ENCODE measurements at regions not wholly inside any gene's neighbourhood (a gene's known extent, or its start where the extent isn't known, plus 50 kb on each side); places are given as distances from the start of the nearest gene placed in this dataset.

- DNase-seq (ENCODE audit: low spot score) (no peak), FAIRE-seq (no peak), ATAC-seq (no peak)
- no peaks in the 10 kb centered on the region for H3K79me2 ChIP-seq (ENCODE audit: insufficient read depth, low read length)
- H3K9ac ChIP-seq (ENCODE audit: insufficient read depth, low read depth, low read length) = no peak overlapping the region
- no peaks in the 10 kb centered on the region for H3K4me1 ChIP-seq (ENCODE audit: insufficient read depth, low read length)
- no peaks in the 10 kb centered on the region for H3K36me3 ChIP-seq (replicated peaks in 1 of 2; ENCODE audit: control insufficient read depth in 1 of 2, insufficient read depth in 2 of 2, low read length in 2 of 2)
- no peaks in the 10 kb centered on the region for H4K20me1 ChIP-seq (ENCODE audit: insufficient read depth, low read length)
- no peak overlapping the region for H3K4me2 ChIP-seq (ENCODE audit: low read depth, low read length)
- POLR2A ChIA-PET = no interaction called here
- no peak overlapping the region for H2AFZ ChIP-seq (ENCODE audit: low read length)
- H3K4me3 ChIP-seq (replicated peaks in 1 of 3; ENCODE audit: insufficient read depth in 1 of 3, low read depth in 2 of 3, low read length in 3 of 3) = no peak overlapping the region
- H3K9me3 ChIP-seq (ENCODE audit: low read length) = no peaks in the 10 kb centered on the region
- H3K27me3 ChIP-seq (ENCODE audit: control insufficient read depth in 1 of 2, insufficient read depth in 2 of 2, low read length in 2 of 2) = no peaks in the 10 kb centered on the region
- no peak overlapping the region for H3K27ac ChIP-seq (ENCODE audit: extremely low read length, insufficient read depth, low read length)
- CTCF ChIA-PET (ENCODE audit: low intra/inter-chr PET ratio, low total read pairs) = no interaction called here
- intact Hi-C loops (cut with micrococcal nuclease; ENCODE audit: unreplicated experiment) (no loop called here), in situ Hi-C loops (cut with HindIII; ENCODE audit: extremely low pct_ligation_motif_present, low pct_unique_long_range_greater_than_20kb) (no loop called here)
- TF ChIP-seq, protein P1, sequence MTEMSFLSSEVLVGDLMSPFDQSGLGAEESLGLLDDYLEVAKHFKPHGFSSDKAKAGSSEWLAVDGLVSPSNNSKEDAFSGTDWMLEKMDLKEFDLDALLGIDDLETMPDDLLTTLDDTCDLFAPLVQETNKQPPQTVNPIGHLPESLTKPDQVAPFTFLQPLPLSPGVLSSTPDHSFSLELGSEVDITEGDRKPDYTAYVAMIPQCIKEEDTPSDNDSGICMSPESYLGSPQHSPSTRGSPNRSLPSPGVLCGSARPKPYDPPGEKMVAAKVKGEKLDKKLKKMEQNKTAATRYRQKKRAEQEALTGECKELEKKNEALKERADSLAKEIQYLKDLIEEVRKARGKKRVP (CRISPR knock-in tag; IDR thresholded peaks at IDR 0.05) = no peak
- TF ChIP-seq HMG20B (CRISPR knock-in tag; conservative IDR thresholded peaks at IDR 0.05) (no peak), HOXA5 (CRISPR knock-in tag; IDR thresholded peaks at IDR 0.05) (no peak), GATAD2A (CRISPR knock-in tag; IDR thresholded peaks at IDR 0.05) (no peak), SMARCE1 (IDR thresholded peaks at IDR 0.05; ENCODE audit: borderline replicate concordance) (no peak), ZBTB7A (CRISPR knock-in tag; IDR thresholded peaks at IDR 0.05) (no peak), ZBTB26 (CRISPR knock-in tag; IDR thresholded peaks at IDR 0.05; ENCODE audit: borderline replicate concordance) (no peak), YY1 (IDR thresholded peaks at IDR 0.05; ENCODE audit: insufficient read depth, insufficient replicate concordance, low read depth, low read length) (no peak), ZNF614 (CRISPR knock-in tag; IDR thresholded peaks at IDR 0.05; ENCODE audit: borderline replicate concordance) (no peak), TEAD3 (CRISPR knock-in tag; optimal IDR thresholded peaks at IDR 0.05; ENCODE audit: borderline replicate concordance) (no peak), SAFB2 (CRISPR knock-in tag; IDR thresholded peaks at IDR 0.05; ENCODE audit: borderline replicate concordance, low read depth) (no peak)
- BruUV-seq (replicated peaks) = no TSS peak
These were observed 897.3 kb upstream of the EPHA5 start for GRCh38 chr4:66567551-66567950.

All from HepG2 (cell line).